HepG2 (cell line): ENCODE measurements at regions not wholly inside any gene's neighbourhood (a gene's known extent, or its start where the extent isn't known, plus 50 kb on each side); places are given as distances from the start of the nearest gene placed in this dataset.

Experiments used
- BHLHE40 ChIP-seq: IDR thresholded peaks from 2 replicates; pipeline ENCODE4 v1.6.1; 2011; ENCODE audit warnings: low read length, improper control_type of control experiment
- CBX1 ChIP-seq: IDR thresholded peaks from one replicate; pipeline ENCODE4 v1.6.1; 2016; ENCODE audit warnings: antibody characterized with exemption, low read depth
- CEBPG ChIP-seq: IDR thresholded peaks from 2 replicates; pipeline ENCODE4 v1.6.1; 2016
- FIP1L1 ChIP-seq: fragments of 200-400 bp; formaldehyde crosslinking; IDR thresholded peaks from 2 replicates; pipeline ENCODE4 v1.6.1; 2018; ENCODE audit warnings: low read depth, mild to moderate bottlenecking, low read length, moderate library complexity, borderline replicate concordance; ENCODE audit not compliant: insufficient read depth
- MXI1 ChIP-seq: IDR thresholded peaks from 3 replicates; pipeline ENCODE4 v1.6.1; 2012; ENCODE audit warnings: low read depth, low read length, inconsistent platforms, borderline replicate concordance
- PTBP1 ChIP-seq: fragments of 200-400 bp; formaldehyde crosslinking; IDR thresholded peaks from 2 replicates; pipeline ENCODE4 v1.6.1; 2018; ENCODE audit warnings: low read length, low read depth; ENCODE audit not compliant: poor library complexity, severe bottlenecking
- ZFP41 ChIP-seq: sonication (generic); formaldehyde crosslinking; IDR thresholded peaks from 2 replicates; pipeline ENCODE4 v1.4.0; 2020; ENCODE audit warnings: mild to moderate bottlenecking, missing genetic modification reagents, borderline replicate concordance
- ZNF317 ChIP-seq: sonication (generic); formaldehyde crosslinking; IDR thresholded peaks from 2 replicates; pipeline ENCODE4 v1.5.0; 2020; ENCODE audit warnings: mild to moderate bottlenecking, missing genetic modification reagents
- ZNF326 ChIP-seq: sonication (generic); formaldehyde crosslinking; IDR thresholded peaks from 2 replicates; pipeline ENCODE4 v1.4.0; 2020; ENCODE audit warnings: missing genetic modification reagents, borderline replicate concordance
- TF ChIP-seq, protein P1 (sequence below), 2 experiments: fragments of 450-650 bp in 1 of 2; sonication (generic) in 1 of 2; formaldehyde crosslinking; IDR thresholded peaks; 2 replicates each; pipeline versions ENCODE4 v1.5.0 to v1.8.0; 2020 to 2022; ENCODE audit warnings: mild to moderate bottlenecking in 1 of 2, missing genetic modification reagents in 1 of 2
- TF ChIP-seq, protein P2 (sequence below): sonication (generic); formaldehyde crosslinking; IDR thresholded peaks from 2 replicates; pipeline ENCODE4 v1.4.0; 2020; ENCODE audit warnings: missing genetic modification reagents, borderline replicate concordance
- TF ChIP-seq, protein P3 (sequence below): sonication (generic); formaldehyde crosslinking; IDR thresholded peaks from 2 replicates; pipeline ENCODE4 v1.4.0; 2020; ENCODE audit warnings: missing genetic modification reagents
- TF ChIP-seq, protein P4 (sequence below): sonication (generic); formaldehyde crosslinking; IDR thresholded peaks from 2 replicates; pipeline ENCODE4 v1.4.0; 2020; ENCODE audit warnings: mild to moderate bottlenecking, missing genetic modification reagents, borderline replicate concordance
- TF ChIP-seq, protein P5 (sequence below): IDR thresholded peaks from 2 replicates; pipeline ENCODE4 v1.6.1; 2016; ENCODE audit warnings: low read depth, control low read depth
- TF ChIP-seq, protein P6 (sequence below): sonication (generic); formaldehyde crosslinking; IDR thresholded peaks from 2 replicates; pipeline ENCODE4 v1.4.0; 2020; ENCODE audit warnings: missing genetic modification reagents

DNA sequence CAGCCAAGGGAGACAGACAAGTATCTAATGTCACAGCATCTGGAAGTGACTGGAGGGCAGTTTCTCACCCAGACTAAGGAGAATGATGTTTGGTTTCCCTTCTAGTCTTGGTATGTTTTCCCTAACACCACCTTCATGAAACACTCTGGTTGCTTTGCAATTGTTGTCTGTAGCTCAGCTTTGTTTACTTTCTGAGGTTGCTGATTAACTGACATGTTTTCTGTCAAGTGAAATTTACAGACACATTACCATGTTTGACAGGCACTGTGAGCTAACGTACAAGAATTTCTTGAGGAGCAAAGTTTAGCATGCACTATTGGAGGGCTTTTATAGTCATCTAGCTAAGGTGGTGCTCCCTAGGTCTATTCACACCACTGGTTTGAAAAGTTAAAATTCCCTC lies 131.6 kb upstream of the NECTIN3 start (continued):
- TF ChIP-seq CBX1 = no peak
- TF ChIP-seq PTBP1 = no peak
- no peak for TF ChIP-seq ZNF317
- TF ChIP-seq, protein P1, sequence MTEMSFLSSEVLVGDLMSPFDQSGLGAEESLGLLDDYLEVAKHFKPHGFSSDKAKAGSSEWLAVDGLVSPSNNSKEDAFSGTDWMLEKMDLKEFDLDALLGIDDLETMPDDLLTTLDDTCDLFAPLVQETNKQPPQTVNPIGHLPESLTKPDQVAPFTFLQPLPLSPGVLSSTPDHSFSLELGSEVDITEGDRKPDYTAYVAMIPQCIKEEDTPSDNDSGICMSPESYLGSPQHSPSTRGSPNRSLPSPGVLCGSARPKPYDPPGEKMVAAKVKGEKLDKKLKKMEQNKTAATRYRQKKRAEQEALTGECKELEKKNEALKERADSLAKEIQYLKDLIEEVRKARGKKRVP (CRISPR knock-in tag; IDR thresholded peaks at IDR 0.05) = peak in 1 of 2 experiments; percentile 70; a peak in 1 of 4 replicates
- TF ChIP-seq MXI1 = peak; percentile 37; the same call in 1 of the 3 replicates
- TF ChIP-seq BHLHE40 = no peak
- TF ChIP-seq, protein P2, sequence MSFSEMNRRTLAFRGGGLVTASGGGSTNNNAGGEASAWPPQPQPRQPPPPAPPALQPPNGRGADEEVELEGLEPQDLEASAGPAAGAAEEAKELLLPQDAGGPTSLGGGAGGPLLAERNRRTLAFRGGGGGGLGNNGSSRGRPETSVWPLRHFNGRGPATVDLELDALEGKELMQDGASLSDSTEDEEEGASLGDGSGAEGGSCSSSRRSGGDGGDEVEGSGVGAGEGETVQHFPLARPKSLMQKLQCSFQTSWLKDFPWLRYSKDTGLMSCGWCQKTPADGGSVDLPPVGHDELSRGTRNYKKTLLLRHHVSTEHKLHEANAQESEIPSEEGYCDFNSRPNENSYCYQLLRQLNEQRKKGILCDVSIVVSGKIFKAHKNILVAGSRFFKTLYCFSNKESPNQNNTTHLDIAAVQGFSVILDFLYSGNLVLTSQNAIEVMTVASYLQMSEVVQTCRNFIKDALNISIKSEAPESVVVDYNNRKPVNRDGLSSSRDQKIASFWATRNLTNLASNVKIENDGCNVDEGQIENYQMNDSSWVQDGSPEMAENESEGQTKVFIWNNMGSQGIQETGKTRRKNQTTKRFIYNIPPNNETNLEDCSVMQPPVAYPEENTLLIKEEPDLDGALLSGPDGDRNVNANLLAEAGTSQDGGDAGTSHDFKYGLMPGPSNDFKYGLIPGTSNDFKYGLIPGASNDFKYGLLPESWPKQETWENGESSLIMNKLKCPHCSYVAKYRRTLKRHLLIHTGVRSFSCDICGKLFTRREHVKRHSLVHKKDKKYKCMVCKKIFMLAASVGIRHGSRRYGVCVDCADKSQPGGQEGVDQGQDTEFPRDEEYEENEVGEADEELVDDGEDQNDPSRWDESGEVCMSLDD (CRISPR knock-in tag) = no peak
- no peak for TF ChIP-seq ZNF326 (CRISPR knock-in tag)
- TF ChIP-seq CEBPG (CRISPR knock-in tag) = peak; percentile 66; the same call in 1 of the 2 replicates
- TF ChIP-seq FIP1L1 = no peak
- TF ChIP-seq ZFP41 (CRISPR knock-in tag) = no peak
- TF ChIP-seq, protein P3, sequence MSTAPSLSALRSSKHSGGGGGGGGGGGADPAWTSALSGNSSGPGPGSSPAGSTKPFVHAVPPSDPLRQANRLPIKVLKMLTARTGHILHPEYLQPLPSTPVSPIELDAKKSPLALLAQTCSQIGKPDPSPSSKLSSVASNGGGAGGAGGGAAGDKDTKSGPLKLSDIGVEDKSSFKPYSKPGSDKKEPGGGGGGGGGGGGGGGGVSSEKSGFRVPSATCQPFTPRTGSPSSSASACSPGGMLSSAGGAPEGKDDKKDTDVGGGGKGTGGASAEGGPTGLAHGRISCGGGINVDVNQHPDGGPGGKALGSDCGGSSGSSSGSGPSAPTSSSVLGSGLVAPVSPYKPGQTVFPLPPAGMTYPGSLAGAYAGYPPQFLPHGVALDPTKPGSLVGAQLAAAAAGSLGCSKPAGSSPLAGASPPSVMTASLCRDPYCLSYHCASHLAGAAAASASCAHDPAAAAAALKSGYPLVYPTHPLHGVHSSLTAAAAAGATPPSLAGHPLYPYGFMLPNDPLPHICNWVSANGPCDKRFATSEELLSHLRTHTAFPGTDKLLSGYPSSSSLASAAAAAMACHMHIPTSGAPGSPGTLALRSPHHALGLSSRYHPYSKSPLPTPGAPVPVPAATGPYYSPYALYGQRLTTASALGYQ = peak; percentile 65; the same call in 1 of the 2 replicates
- TF ChIP-seq, protein P4, sequence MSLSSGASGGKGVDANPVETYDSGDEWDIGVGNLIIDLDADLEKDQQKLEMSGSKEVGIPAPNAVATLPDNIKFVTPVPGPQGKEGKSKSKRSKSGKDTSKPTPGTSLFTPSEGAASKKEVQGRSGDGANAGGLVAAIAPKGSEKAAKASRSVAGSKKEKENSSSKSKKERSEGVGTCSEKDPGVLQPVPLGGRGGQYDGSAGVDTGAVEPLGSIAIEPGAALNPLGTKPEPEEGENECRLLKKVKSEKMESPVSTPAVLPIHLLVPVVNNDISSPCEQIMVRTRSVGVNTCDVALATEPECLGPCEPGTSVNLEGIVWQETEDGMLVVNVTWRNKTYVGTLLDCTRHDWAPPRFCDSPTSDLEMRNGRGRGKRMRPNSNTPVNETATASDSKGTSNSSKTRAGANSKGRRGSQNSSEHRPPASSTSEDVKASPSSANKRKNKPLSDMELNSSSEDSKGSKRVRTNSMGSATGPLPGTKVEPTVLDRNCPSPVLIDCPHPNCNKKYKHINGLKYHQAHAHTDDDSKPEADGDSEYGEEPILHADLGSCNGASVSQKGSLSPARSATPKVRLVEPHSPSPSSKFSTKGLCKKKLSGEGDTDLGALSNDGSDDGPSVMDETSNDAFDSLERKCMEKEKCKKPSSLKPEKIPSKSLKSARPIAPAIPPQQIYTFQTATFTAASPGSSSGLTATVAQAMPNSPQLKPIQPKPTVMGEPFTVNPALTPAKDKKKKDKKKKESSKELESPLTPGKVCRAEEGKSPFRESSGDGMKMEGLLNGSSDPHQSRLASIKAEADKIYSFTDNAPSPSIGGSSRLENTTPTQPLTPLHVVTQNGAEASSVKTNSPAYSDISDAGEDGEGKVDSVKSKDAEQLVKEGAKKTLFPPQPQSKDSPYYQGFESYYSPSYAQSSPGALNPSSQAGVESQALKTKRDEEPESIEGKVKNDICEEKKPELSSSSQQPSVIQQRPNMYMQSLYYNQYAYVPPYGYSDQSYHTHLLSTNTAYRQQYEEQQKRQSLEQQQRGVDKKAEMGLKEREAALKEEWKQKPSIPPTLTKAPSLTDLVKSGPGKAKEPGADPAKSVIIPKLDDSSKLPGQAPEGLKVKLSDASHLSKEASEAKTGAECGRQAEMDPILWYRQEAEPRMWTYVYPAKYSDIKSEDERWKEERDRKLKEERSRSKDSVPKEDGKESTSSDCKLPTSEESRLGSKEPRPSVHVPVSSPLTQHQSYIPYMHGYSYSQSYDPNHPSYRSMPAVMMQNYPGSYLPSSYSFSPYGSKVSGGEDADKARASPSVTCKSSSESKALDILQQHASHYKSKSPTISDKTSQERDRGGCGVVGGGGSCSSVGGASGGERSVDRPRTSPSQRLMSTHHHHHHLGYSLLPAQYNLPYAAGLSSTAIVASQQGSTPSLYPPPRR (CRISPR knock-in tag) = no peak; the same call in 1 of the 2 replicates
- TF ChIP-seq, protein P5, sequence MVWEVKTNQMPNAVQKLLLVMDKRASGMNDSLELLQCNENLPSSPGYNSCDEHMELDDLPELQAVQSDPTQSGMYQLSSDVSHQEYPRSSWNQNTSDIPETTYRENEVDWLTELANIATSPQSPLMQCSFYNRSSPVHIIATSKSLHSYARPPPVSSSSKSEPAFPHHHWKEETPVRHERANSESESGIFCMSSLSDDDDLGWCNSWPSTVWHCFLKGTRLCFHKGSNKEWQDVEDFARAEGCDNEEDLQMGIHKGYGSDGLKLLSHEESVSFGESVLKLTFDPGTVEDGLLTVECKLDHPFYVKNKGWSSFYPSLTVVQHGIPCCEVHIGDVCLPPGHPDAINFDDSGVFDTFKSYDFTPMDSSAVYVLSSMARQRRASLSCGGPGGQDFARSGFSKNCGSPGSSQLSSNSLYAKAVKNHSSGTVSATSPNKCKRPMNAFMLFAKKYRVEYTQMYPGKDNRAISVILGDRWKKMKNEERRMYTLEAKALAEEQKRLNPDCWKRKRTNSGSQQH = peak; percentile 41; the same call in 1 of the 2 replicates
- TF ChIP-seq, protein P6, sequence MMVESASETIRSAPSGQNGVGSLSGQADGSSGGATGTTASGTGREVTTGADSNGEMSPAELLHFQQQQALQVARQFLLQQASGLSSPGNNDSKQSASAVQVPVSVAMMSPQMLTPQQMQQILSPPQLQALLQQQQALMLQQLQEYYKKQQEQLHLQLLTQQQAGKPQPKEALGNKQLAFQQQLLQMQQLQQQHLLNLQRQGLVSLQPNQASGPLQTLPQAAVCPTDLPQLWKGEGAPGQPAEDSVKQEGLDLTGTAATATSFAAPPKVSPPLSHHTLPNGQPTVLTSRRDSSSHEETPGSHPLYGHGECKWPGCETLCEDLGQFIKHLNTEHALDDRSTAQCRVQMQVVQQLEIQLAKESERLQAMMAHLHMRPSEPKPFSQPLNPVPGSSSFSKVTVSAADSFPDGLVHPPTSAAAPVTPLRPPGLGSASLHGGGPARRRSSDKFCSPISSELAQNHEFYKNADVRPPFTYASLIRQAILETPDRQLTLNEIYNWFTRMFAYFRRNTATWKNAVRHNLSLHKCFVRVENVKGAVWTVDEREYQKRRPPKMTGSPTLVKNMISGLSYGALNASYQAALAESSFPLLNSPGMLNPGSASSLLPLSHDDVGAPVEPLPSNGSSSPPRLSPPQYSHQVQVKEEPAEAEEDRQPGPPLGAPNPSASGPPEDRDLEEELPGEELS (CRISPR knock-in tag) = peak; percentile 95
